ENCODE measurements at regions not wholly inside any gene's neighbourhood (a gene's known extent, or its start where the extent isn't known, plus 50 kb on each side); places are given as distances from the start of the nearest gene placed in this dataset.
"Not testable (repeated sequence)": the region's sequence is repeated elsewhere in the genome, so short reads cannot be mapped to it uniquely, and the experiment has no call there.

DNA sequence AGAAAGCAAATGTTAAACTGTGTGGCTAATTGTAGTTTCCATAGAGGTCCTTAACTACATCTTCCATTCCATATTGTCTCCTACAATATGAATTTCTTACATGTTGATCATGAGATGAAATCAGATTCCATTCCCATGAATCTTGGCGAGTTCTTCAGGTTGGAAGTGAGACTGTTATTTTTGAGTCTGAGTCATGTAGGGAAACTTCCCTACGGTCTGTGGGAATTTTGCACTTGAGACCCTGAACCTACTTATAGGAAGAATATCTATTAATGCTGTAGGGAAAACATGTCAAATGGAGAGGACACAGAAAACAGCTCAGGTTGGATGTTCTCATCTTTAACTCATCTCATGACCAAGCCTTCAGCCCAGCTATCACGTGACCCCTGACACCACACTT, 1226.0 kb downstream of the CDY2B start:
- no peaks in the 10 kb centered on the region for H3K4me1 ChIP-seq
- H3K27ac ChIP-seq: no peak overlapping the region
- H3K9me3 ChIP-seq: no peaks in the 10 kb centered on the region
- no peak for DNase-seq (ENCODE audit: low spot score in 2 of 2)
- H3K4me3 ChIP-seq: no peak overlapping the region
- no peaks in the 10 kb centered on the region for H3K27me3 ChIP-seq
- WGBS: no CpG with 5 or more reads among the region's 3 CpGs
- H3K36me3 ChIP-seq: no peaks in the 10 kb centered on the region
- no peak for TF ChIP-seq POLR2AphosphoS5 (IDR thresholded peaks at IDR 0.05)
- no peak for TF ChIP-seq POLR2A (IDR thresholded peaks at IDR 0.05)
- TF ChIP-seq, protein P1, sequence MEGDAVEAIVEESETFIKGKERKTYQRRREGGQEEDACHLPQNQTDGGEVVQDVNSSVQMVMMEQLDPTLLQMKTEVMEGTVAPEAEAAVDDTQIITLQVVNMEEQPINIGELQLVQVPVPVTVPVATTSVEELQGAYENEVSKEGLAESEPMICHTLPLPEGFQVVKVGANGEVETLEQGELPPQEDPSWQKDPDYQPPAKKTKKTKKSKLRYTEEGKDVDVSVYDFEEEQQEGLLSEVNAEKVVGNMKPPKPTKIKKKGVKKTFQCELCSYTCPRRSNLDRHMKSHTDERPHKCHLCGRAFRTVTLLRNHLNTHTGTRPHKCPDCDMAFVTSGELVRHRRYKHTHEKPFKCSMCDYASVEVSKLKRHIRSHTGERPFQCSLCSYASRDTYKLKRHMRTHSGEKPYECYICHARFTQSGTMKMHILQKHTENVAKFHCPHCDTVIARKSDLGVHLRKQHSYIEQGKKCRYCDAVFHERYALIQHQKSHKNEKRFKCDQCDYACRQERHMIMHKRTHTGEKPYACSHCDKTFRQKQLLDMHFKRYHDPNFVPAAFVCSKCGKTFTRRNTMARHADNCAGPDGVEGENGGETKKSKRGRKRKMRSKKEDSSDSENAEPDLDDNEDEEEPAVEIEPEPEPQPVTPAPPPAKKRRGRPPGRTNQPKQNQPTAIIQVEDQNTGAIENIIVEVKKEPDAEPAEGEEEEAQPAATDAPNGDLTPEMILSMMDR (IDR thresholded peaks at IDR 0.05): no peak
- no peak for TF ChIP-seq EP300 (IDR thresholded peaks at IDR 0.05)

DNA sequence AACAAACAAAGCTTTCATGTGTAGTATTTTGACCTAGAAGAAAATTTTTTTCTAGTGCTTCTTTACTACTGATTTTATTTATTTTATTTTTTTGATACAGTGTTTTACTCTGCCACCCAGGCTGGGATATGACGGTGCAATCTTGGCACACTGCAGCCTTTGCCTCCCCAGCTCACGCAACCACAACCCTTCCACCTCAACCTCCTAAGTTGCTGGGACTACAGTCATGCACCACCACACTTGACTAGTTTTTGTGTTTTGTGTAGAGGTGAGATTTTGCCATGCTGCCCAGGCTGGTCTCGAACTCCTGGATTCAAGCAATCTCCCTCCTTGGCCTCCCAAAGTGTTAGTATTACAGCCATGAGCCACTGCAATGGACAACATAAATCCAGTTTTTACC, 1234.0 kb downstream of the CDY2B start:
- no peaks in the 10 kb centered on the region for H3K9me3 ChIP-seq
- H3K27me3 ChIP-seq: no peaks in the 10 kb centered on the region
- DNase-seq (ENCODE audit: low spot score in 2 of 2): no peak
- no peak overlapping the region for H3K27ac ChIP-seq
- H3K36me3 ChIP-seq: no peaks in the 10 kb centered on the region
- TF ChIP-seq POLR2AphosphoS5 (IDR thresholded peaks at IDR 0.05) (no peak), POLR2A (IDR thresholded peaks at IDR 0.05) (no peak), EP300 (IDR thresholded peaks at IDR 0.05) (no peak)
- TF ChIP-seq, protein P1 (IDR thresholded peaks at IDR 0.05): no peak
- no CpG with 5 or more reads among the region's 3 CpGs for WGBS
- H3K4me1 ChIP-seq: no peaks in the 10 kb centered on the region
- H3K4me3 ChIP-seq: no peak overlapping the region

DNA sequence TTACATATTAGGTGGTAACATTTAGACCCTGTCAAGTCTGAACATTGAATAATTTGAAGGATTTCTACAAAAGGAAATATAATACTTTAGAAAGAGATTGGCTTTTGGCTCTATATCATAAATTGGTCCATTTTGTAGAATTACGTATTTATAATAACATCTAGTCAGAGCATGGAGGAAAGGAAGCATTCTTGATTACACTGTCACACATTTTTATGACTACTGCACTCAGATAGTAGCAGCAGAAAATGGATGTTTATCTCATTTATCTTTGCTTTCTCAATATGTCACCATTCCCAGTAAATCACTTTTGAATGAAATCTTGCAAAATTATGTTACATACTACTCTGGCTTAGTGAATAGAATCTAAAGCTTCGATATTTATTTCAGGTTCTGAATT, 1234.6 kb downstream of the CDY2B start:
- TF ChIP-seq POLR2AphosphoS5 (IDR thresholded peaks at IDR 0.05) (no peak), POLR2A (IDR thresholded peaks at IDR 0.05) (no peak), EP300 (IDR thresholded peaks at IDR 0.05) (no peak)
- TF ChIP-seq, protein P1 (IDR thresholded peaks at IDR 0.05): no peak
- no CpG with 5 or more reads among the region's 2 CpGs for WGBS
- Histone ChIP-seq H3K27me3 (no peaks in the 10 kb centered on the region), H3K9me3 (no peaks in the 10 kb centered on the region), H3K4me3 (no peak overlapping the region), H3K4me1 (no peaks in the 10 kb centered on the region), H3K36me3 (no peaks in the 10 kb centered on the region), H3K27ac (no peak overlapping the region)
- no peak for DNase-seq (ENCODE audit: low spot score in 2 of 2)

DNA sequence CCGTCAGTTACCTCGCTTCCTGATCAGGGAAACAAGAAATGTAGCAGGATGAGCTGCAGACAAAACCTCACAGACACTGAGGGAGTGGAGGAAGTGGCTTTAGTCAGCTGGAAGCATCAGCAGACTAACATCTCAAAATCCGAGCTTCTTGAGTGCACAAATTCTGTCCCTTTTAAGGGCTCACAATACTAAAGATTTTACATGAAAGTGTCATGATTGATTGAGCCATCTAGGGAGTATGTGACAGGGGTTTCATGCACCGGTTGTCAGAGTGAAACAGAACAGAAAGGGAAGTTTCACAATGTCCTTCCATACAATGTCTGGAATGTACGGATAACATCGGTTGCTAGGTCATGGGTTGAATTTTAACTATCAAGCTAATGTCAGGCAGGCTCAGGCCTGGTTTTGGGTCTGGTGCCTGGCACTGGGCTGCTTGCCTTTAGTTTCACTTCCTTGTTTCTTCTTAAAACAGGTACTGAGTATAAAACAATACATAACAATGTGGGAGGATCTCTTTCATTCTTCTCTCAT, 1235.7 kb downstream of the CDY2B start:
- Histone ChIP-seq H3K36me3 (no peaks in the 10 kb centered on the region), H3K9me3 (no peaks in the 10 kb centered on the region), H3K4me1 (no peaks in the 10 kb centered on the region), H3K4me3 (no peak overlapping the region), H3K27me3 (no peaks in the 10 kb centered on the region), H3K27ac (no peak overlapping the region)
- TF ChIP-seq EP300 (IDR thresholded peaks at IDR 0.05) (no peak), POLR2A (IDR thresholded peaks at IDR 0.05) (no peak), POLR2AphosphoS5 (IDR thresholded peaks at IDR 0.05) (no peak)
- TF ChIP-seq, protein P1 (IDR thresholded peaks at IDR 0.05): no peak
- DNase-seq (ENCODE audit: low spot score in 2 of 2): no peak
- WGBS: no CpG with 5 or more reads among the region's 6 CpGs

DNA sequence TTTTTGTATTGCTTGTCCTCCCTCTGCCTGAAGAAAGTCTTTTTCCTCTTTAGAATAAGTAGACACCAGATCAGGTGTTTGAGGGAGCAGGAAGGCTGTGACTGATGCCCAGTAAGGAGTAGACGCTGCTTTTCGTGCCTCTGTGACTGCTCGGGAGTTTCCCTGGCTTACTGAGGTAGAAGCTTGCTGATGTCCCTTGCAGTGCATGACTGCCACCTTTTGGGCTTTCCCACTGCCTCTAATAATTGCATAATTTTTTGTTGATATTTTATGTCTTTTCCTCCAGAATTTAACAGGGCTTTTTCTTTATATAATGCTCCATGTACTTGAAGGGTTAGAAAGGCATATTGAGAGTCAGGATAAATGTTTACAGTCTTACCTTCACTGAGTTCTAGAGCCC, 1240.2 kb downstream of the CDY2B start:
- Histone ChIP-seq H3K36me3 (no peaks in the 10 kb centered on the region), H3K9me3 (no peaks in the 10 kb centered on the region), H3K4me1 (no peaks in the 10 kb centered on the region), H3K4me3 (no peak overlapping the region), H3K27ac (no peak overlapping the region), H3K27me3 (no peaks in the 10 kb centered on the region)
- no CpG with 5 or more reads among the region's 3 CpGs for WGBS
- TF ChIP-seq POLR2A (IDR thresholded peaks at IDR 0.05): no peak
- no peak for TF ChIP-seq POLR2AphosphoS5 (IDR thresholded peaks at IDR 0.05)
- TF ChIP-seq EP300 (IDR thresholded peaks at IDR 0.05): no peak
- TF ChIP-seq, protein P1 (IDR thresholded peaks at IDR 0.05): peak in 1 of 2 donors; percentile 21
- no peak for DNase-seq (ENCODE audit: low spot score in 2 of 2)

DNA sequence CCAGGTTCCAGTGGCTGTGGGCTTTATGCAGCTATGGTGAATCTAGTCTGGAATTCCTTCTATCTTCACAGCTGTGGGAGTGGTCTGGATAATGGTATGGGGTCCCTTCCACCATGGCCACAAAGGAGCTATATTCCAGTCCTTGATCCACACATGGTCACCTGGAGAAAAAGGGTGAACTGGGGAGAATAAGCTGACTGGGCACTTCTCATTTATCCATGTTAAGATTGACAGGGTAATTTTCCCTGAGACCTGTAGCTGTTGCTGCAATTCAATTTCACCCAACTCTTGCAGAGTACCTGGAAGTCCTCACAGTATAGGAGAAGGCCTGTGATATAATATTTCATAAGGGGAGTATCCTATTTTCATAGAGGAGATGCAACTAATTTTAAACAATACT, 1241.3 kb downstream of the CDY2B start:
- not testable (repeated sequence) for H3K27me3 ChIP-seq; DNase-seq (ENCODE audit: low spot score in 2 of 2); H3K36me3 ChIP-seq; H3K27ac ChIP-seq; H3K9me3 ChIP-seq; H3K4me1 ChIP-seq; H3K4me3 ChIP-seq

All from suprapubic skin (tissue), 4 donors.